ENCODE measurements at regions not wholly inside any gene's neighbourhood (a gene's known extent, or its start where the extent isn't known, plus 50 kb on each side); places are given as distances from the start of the nearest gene placed in this dataset.

- no peak for DNase-seq
- no peak overlapping the region for H3K27ac ChIP-seq
- ATAC-seq: no peak
- no peak for TF ChIP-seq CTCF (IDR thresholded peaks at IDR 0.05)
- no peaks in the 10 kb centered on the region for H3K36me3 ChIP-seq
- peaks cover 0 to 9% of the 10 kb centered on the region in 2 donors for H3K9me3 ChIP-seq
- H3K4me3 ChIP-seq: no peak overlapping the region
- no peaks in the 10 kb centered on the region for H3K4me1 ChIP-seq
- peaks cover 0 to 12% of the 10 kb centered on the region in 2 donors for H3K27me3 ChIP-seq
- intact Hi-C loops (cut with DNase I): no loop called here
Observed at GRCh38 chr20:42003380-42003779, 385.2 kb upstream of the CHD6 start.

GRCh38 chr20:41998539-41999341 lies 380.6 kb upstream of the CHD6 start:
- H3K36me3 ChIP-seq: no peaks in the 10 kb centered on the region
- peaks cover 0 to 2% of the 10 kb centered on the region in 2 donors for H3K27me3 ChIP-seq
- H3K27ac ChIP-seq: no peak overlapping the region
- H3K4me3 ChIP-seq: no peak overlapping the region
- TF ChIP-seq CTCF (IDR thresholded peaks at IDR 0.05): no peak
- intact Hi-C loops (cut with DNase I): no loop called here
- H3K4me1 ChIP-seq: no peaks in the 10 kb centered on the region
- DNase-seq (peak in 1 of 4 donors; percentile 78), ATAC-seq (no peak)
- H3K9me3 ChIP-seq: peaks cover 0 to 11% of the 10 kb centered on the region in 2 donors

GRCh38 chr20:41996951-41997350 lies 378.8 kb upstream of the CHD6 start:
- no peaks in the 10 kb centered on the region for H3K36me3 ChIP-seq
- H3K4me3 ChIP-seq: no peak overlapping the region
- H3K27ac ChIP-seq: no peak overlapping the region
- ATAC-seq: no peak
- intact Hi-C loops (cut with DNase I): no loop called here
- H3K27me3 ChIP-seq: no peaks in the 10 kb centered on the region
- DNase-seq: no peak
- no peak for TF ChIP-seq CTCF (IDR thresholded peaks at IDR 0.05)
- H3K9me3 ChIP-seq: peaks cover 0 to 11% of the 10 kb centered on the region in 2 donors
- no peaks in the 10 kb centered on the region for H3K4me1 ChIP-seq

GRCh38 chr20:41992481-41992880 lies 374.3 kb upstream of the CHD6 start:
- Histone ChIP-seq H3K27me3 (peaks cover 0 to 4% of the 10 kb centered on the region in 2 donors), H3K9me3 (no peaks in the 10 kb centered on the region), H3K27ac (no peak overlapping the region), H3K36me3 (no peaks in the 10 kb centered on the region), H3K4me1 (no peaks in the 10 kb centered on the region), H3K4me3 (no peak overlapping the region)
- TF ChIP-seq CTCF (IDR thresholded peaks at IDR 0.05): no peak
- ATAC-seq: no peak
- intact Hi-C loops (cut with DNase I): no loop called here
- no peak for DNase-seq

DNA sequence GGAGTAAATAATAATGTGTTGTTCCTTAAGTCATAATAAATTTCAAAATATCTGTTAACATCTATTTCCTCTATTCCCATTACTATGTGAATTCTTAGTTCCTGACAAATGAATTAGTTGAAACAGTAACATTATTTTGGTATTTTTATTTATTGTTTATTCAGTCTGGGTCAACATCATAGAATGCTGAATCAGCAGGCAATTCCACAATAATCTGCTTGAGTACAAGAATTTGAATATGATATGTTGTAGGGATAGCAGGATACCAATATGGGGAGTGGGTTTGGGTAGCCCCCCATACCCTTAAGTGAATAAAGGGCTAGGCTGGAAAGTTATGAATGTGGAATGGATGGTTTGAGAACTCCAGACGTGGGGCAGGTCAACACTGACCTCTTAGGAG lies 373.2 kb upstream of the CHD6 start:
- H3K4me3 ChIP-seq: no peak overlapping the region
- H3K36me3 ChIP-seq: no peaks in the 10 kb centered on the region
- H3K4me1 ChIP-seq: no peaks in the 10 kb centered on the region
- intact Hi-C loops (cut with DNase I): no loop called here
- H3K27me3 ChIP-seq: peaks cover 0 to 4% of the 10 kb centered on the region in 2 donors
- DNase-seq: no peak
- ATAC-seq: no peak
- H3K27ac ChIP-seq: no peak overlapping the region
- H3K9me3 ChIP-seq: no peaks in the 10 kb centered on the region
- no peak for TF ChIP-seq CTCF (IDR thresholded peaks at IDR 0.05)

Measured in left lung (tissue), 4 donors.